Kidney glomerular epithelial cell (primary cell): ENCODE measurements at regions not wholly inside any gene's neighbourhood (a gene's known extent, or its start where the extent isn't known, plus 50 kb on each side); places are given as distances from the start of the nearest gene placed in this dataset.
"Not testable (repeated sequence)": the region's sequence is repeated elsewhere in the genome, so short reads cannot be mapped to it uniquely, and the experiment has no call there.

Experiments used
- DNase-seq: peaks from one replicate; lab custom pipeline; 2025; lab: John Stamatoyannopoulos, UW

- no peak for DNase-seq
These were observed 566.1 kb downstream of the AMY1C start for GRCh38 chr1:104315823-104316222.

- DNase-seq = no peak
These were observed 572.4 kb downstream of the AMY1C start for GRCh38 chr1:104322131-104322530.

- DNase-seq = no peak
These were observed 579.6 kb downstream of the AMY1C start for GRCh38 chr1:104329278-104329677.

- no peak for DNase-seq
These were observed 582.1 kb downstream of the AMY1C start for GRCh38 chr1:104331763-104332162.

- not testable (repeated sequence) for DNase-seq
These were observed 588.2 kb downstream of the AMY1C start for GRCh38 chr1:104337927-104338326.

- no peak for DNase-seq
These were observed 592.2 kb downstream of the AMY1C start for GRCh38 chr1:104341944-104342343.

GRCh38 chr1:104348277-104348676, 598.6 kb downstream of the AMY1C start:
- DNase-seq = no peak

GRCh38 chr1:104353580-104353979, 603.9 kb downstream of the AMY1C start:
- DNase-seq = no peak

- DNase-seq = no peak
These were observed 608.4 kb downstream of the AMY1C start for GRCh38 chr1:104358086-104358485.

- no peak for DNase-seq
These were observed 608.9 kb downstream of the AMY1C start for GRCh38 chr1:104358621-104359020.

GRCh38 chr1:104378414-104378813, 628.7 kb downstream of the AMY1C start:
- no peak for DNase-seq

- DNase-seq = no peak
These were observed 630.3 kb downstream of the AMY1C start for GRCh38 chr1:104380003-104380402.

- no peak for DNase-seq
These were observed 638.2 kb downstream of the AMY1C start for GRCh38 chr1:104387716-104388508.

- no peak for DNase-seq
These were observed 642.9 kb downstream of the AMY1C start for GRCh38 chr1:104392552-104392951.

- DNase-seq = no peak
These were observed 652.5 kb downstream of the AMY1C start for GRCh38 chr1:104402178-104402577.

- DNase-seq = no peak
These were observed 654.2 kb downstream of the AMY1C start for GRCh38 chr1:104403883-104404282.

- no peak for DNase-seq
These were observed 657.0 kb downstream of the AMY1C start for GRCh38 chr1:104406728-104407127.

- DNase-seq = no peak
These were observed 658.6 kb downstream of the AMY1C start for GRCh38 chr1:104408268-104408667.

GRCh38 chr1:104435255-104435654, 685.6 kb downstream of the AMY1C start:
- DNase-seq = no peak

- no peak for DNase-seq
These were observed 690.3 kb downstream of the AMY1C start for GRCh38 chr1:104440011-104440410.

- no peak for DNase-seq
These were observed 707.0 kb downstream of the AMY1C start for GRCh38 chr1:104456724-104457123.

GRCh38 chr1:104459886-104460285, 710.2 kb downstream of the AMY1C start:
- DNase-seq = no peak

- DNase-seq = no peak
These were observed 711.2 kb downstream of the AMY1C start for GRCh38 chr1:104460880-104461279.

- no peak for DNase-seq
These were observed 713.5 kb downstream of the AMY1C start for GRCh38 chr1:104463126-104463697.
